H1 (cell line): ENCODE measurements at regions not wholly inside any gene's neighbourhood (a gene's known extent, or its start where the extent isn't known, plus 50 kb on each side); places are given as distances from the start of the nearest gene placed in this dataset.

Experiments
- CTCF ChIA-PET: fragments of 300-600 bp; sonication (Branson Sonifier 250); formaldehyde crosslinking; loops from one replicate; lab custom pipeline; 2021; ENCODE audit not compliant: partially characterized antibody; lab: Charles Lee
- POLR2A ChIA-PET: fragments of 300-600 bp; sonication (Branson Sonifier 250); formaldehyde crosslinking; loops from one replicate; lab custom pipeline; 2021; ENCODE audit warnings: inconsistent platforms; ENCODE audit not compliant: partially characterized antibody; lab: Charles Lee
- DNase-seq, 2 experiments: peaks; one replicate each; pipeline versions ENCODE4 v3.0.0 to v3.0.0-alpha.2; 2010 to 2022; ENCODE audit warnings: low spot score in 2 of 2, low read depth in 1 of 2, mixed read lengths in 1 of 2
- FAIRE-seq: peaks from 2 replicates; lab custom pipeline; 2011; peaks lifted over from hg19 to GRCh38; lab: Jason Lieb, UNC
- H2AFZ ChIP-seq: 2 replicates; pipeline ENCODE4 v1.8.1; 2012; ENCODE audit warnings: low read length, inconsistent platforms
- H2AK5ac ChIP-seq: 2 replicates; pipeline ENCODE4 v1.6.1; 2013; ENCODE audit warnings: low read depth, low read length
- H2BK120ac ChIP-seq: replicated peaks from 2 replicates; pipeline ENCODE3; 2013; ENCODE audit warnings: low read depth, low read length, inconsistent platforms
- H2BK12ac ChIP-seq: 2 replicates; pipeline ENCODE4 v1.6.1; 2013; ENCODE audit warnings: low read depth, low read length
- H2BK15ac ChIP-seq: 2 replicates; pipeline ENCODE4 v1.6.1; 2013; ENCODE audit warnings: low read length
- H2BK20ac ChIP-seq: 2 replicates; pipeline ENCODE4 v1.6.1; 2013; ENCODE audit warnings: low read length
- H2BK5ac ChIP-seq: 2 replicates; pipeline ENCODE4 v1.6.1; 2013; ENCODE audit warnings: low read depth, low read length
- H3K14ac ChIP-seq: 2 replicates; pipeline ENCODE4 v1.6.1; 2013; ENCODE audit warnings: inconsistent platforms; ENCODE audit not compliant: insufficient read length
- H3K18ac ChIP-seq: 2 replicates; pipeline ENCODE4 v1.6.1; 2013; ENCODE audit warnings: low read length; ENCODE audit errors: extremely low read depth
- H3K23ac ChIP-seq: 2 replicates; pipeline ENCODE4 v1.6.1; 2013; ENCODE audit warnings: inconsistent platforms; ENCODE audit not compliant: insufficient read length
- H3K23me2 ChIP-seq: 2 replicates; pipeline ENCODE4 v1.6.1; 2013; ENCODE audit warnings: low read depth, low read length
- H3K27ac ChIP-seq: 2 replicates; pipeline ENCODE4 v1.6.1; 2011; ENCODE audit warnings: low read depth, low read length, inconsistent platforms
- H3K27me3 ChIP-seq, 4 experiments: replicated peaks in 1 of 4; 1 replicate in 1 of 4; 2 replicates in 3 of 4; pipeline versions ENCODE4 v1.6.1 to v1.8.1; 2011 to 2013; ENCODE audit warnings: low read length in 3 of 4, mild to moderate bottlenecking in 3 of 4, inconsistent platforms in 2 of 4, mixed read lengths in 2 of 4, moderate library complexity in 1 of 4; ENCODE audit not compliant: control insufficient read depth in 3 of 4, insufficient read depth in 3 of 4; ENCODE audit errors: extremely low read depth in 1 of 4
- H3K36me3 ChIP-seq, 4 experiments: 2 replicates each; pipeline versions ENCODE4 v1.6.1 to v1.8.1; 2011 to 2013; ENCODE audit warnings: mild to moderate bottlenecking in 4 of 4, low read length in 3 of 4, moderate library complexity in 2 of 4, control low read depth in 1 of 4, inconsistent platforms in 1 of 4; ENCODE audit not compliant: insufficient read depth in 4 of 4, control insufficient read depth in 2 of 4
- H3K4ac ChIP-seq: replicated peaks from 2 replicates; pipeline ENCODE3; 2013; ENCODE audit warnings: low read length, low read depth, mixed read lengths, inconsistent platforms; ENCODE audit not compliant: insufficient read length
- H3K4me1 ChIP-seq, 4 experiments: replicated peaks in 1 of 4; 1 replicate in 1 of 4; 2 replicates in 3 of 4; pipeline versions ENCODE4 v1.6.1 to v1.8.1; 2011 to 2013; ENCODE audit warnings: low read length in 3 of 4, inconsistent platforms in 2 of 4, mixed read lengths in 1 of 4; ENCODE audit not compliant: insufficient read depth in 4 of 4, control insufficient read depth in 3 of 4
- H3K4me2 ChIP-seq, 2 experiments: 2 replicates each; pipeline versions ENCODE4 v1.6.1 to v1.8.1; 2011 to 2013; ENCODE audit warnings: low read depth in 2 of 2, low read length in 2 of 2, control low read depth in 1 of 2, inconsistent platforms in 1 of 2, mild to moderate bottlenecking in 1 of 2; ENCODE audit not compliant: insufficient read depth in 1 of 2
- H3K4me3 ChIP-seq, 4 experiments: fragments of 200-600, 300-600 bp in 1 of 4; sonication (generic), shearing (Covaris generic), sonication (Bioruptor Twin) in 1 of 4; 2 replicates each; pipeline versions ENCODE4 v1.5.1 to v1.8.1; 2011 to 2016; ENCODE audit warnings: low read length in 4 of 4, low read depth in 3 of 4, control low read depth in 2 of 4, inconsistent platforms in 2 of 4, mild to moderate bottlenecking in 2 of 4, mixed read lengths in 1 of 4, moderate library complexity in 1 of 4; ENCODE audit not compliant: insufficient read depth in 2 of 4; ENCODE audit errors: extremely low read depth in 1 of 4
- H3K56ac ChIP-seq: replicated peaks from 2 replicates; pipeline ENCODE3; 2013; ENCODE audit warnings: low read depth, mild to moderate bottlenecking, mixed read lengths, low read length, inconsistent platforms; ENCODE audit not compliant: insufficient read length
- H3K79me1 ChIP-seq: 2 replicates; pipeline ENCODE4 v1.6.1; 2013; ENCODE audit warnings: low read depth, low read length, control low read depth
- H3K79me2 ChIP-seq, 2 experiments: 2 replicates each; pipeline versions ENCODE4 v1.6.1 to v1.8.1; 2012 to 2013; ENCODE audit warnings: low read length in 2 of 2, mild to moderate bottlenecking in 2 of 2, inconsistent platforms in 1 of 2; ENCODE audit not compliant: insufficient read depth in 2 of 2, control insufficient read depth in 1 of 2
- H3K9ac ChIP-seq, 4 experiments: replicated peaks in 1 of 4; 1 replicate in 1 of 4; 2 replicates in 3 of 4; pipeline versions ENCODE4 v1.6.1 to v1.8.1; 2011 to 2013; ENCODE audit warnings: low read depth in 3 of 4, low read length in 3 of 4, control low read depth in 2 of 4, mild to moderate bottlenecking in 2 of 4, moderate library complexity in 2 of 4, inconsistent platforms in 1 of 4; ENCODE audit errors: extremely low read depth in 1 of 4
- H3K9me3 ChIP-seq, 2 experiments: 2 replicates each; pipeline versions ENCODE4 v1.6.1 to v1.8.1; 2012 to 2013; ENCODE audit warnings: mild to moderate bottlenecking in 2 of 2, moderate library complexity in 2 of 2, control low read depth in 1 of 2, inconsistent platforms in 1 of 2, low read depth in 1 of 2, low read length in 1 of 2, mixed read lengths in 1 of 2; ENCODE audit not compliant: insufficient read depth in 2 of 2
- H4K20me1 ChIP-seq, 2 experiments: replicated peaks in 1 of 2; 2 replicates each; pipeline versions ENCODE3 to v1.8.1; 2011 to 2013; ENCODE audit warnings: inconsistent platforms in 2 of 2, low read length in 2 of 2, mild to moderate bottlenecking in 1 of 2; ENCODE audit not compliant: insufficient read depth in 2 of 2, control insufficient read depth in 1 of 2
- H4K5ac ChIP-seq: 2 replicates; pipeline ENCODE4 v1.6.1; 2013; ENCODE audit warnings: low read length, low read depth, mixed read lengths, inconsistent platforms; ENCODE audit not compliant: insufficient read length
- H4K8ac ChIP-seq: 2 replicates; pipeline ENCODE4 v1.8.0; 2013; ENCODE audit warnings: mild to moderate bottlenecking, moderate library complexity, low read length, inconsistent platforms; ENCODE audit not compliant: insufficient read depth; ENCODE audit errors: extremely low read depth
- H4K91ac ChIP-seq: replicated peaks from 2 replicates; pipeline ENCODE3; 2013; ENCODE audit warnings: low read length, mixed read lengths, inconsistent platforms; ENCODE audit not compliant: insufficient read length
- ASH2L ChIP-seq: fragments of 200-600, 300-600 bp; sonication (generic); IDR thresholded peaks from one replicate; pipeline ENCODE4 v1.7.1; 2017; ENCODE audit warnings: low read length
- RBBP5 ChIP-seq: IDR thresholded peaks from 2 replicates; pipeline ENCODE4 v1.7.1; 2012; ENCODE audit warnings: low read depth, mild to moderate bottlenecking, inconsistent platforms, low read length, moderate library complexity, borderline replicate concordance
- WGBS, 2 experiments: shearing (Covaris generic) in 1 of 2; methylation state at CpG; one replicate each; pipeline versions ENCODE4 v1.1.6 to v1.1.7; 2013 to 2015; ENCODE audit warnings: low lambda C conversion rate in 2 of 2, mixed read lengths in 2 of 2, inconsistent platforms in 1 of 2, low coverage in 1 of 2, missing lambda C conversion rate in 1 of 2; ENCODE audit not compliant: insufficient replicate concordance in 2 of 2, insufficient coverage in 1 of 2, insufficient read length in 1 of 2; ENCODE audit errors: extremely low coverage in 1 of 2, missing lambda C conversion rate in 1 of 2; 5-methylcytosine and 5-hydroxymethylcytosine counted together

DNA sequence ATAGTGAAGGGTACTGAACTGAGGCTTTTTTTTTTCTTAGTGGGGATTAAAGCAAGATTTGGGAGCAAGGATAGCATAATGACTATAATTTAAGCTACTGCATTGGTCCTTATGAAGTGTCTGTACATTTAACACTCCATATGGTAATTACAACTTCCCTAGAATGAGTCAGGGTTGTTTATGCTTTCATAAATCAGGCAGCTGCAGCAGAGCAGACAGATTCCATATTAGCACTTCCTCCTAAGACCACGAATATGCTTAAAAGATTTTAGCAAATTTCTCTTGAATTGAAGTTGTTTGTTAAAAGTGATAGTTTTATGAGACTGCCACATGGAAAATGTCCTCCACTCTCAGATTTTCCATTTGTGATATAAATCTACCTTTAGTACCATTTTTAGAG is 401.1 kb upstream of the SPRY2 start:
- no peaks in the 10 kb centered on the region for H3K79me1 ChIP-seq
- FAIRE-seq = no peak
- H3K79me2 ChIP-seq = no peaks in the 10 kb centered on the region
- H2AK5ac ChIP-seq = no peak overlapping the region
- H3K4me2 ChIP-seq = no peak overlapping the region
- no peak overlapping the region for H2BK20ac ChIP-seq
- no peaks in the 10 kb centered on the region for H3K9me3 ChIP-seq
- H3K18ac ChIP-seq = no peak overlapping the region
- no peak overlapping the region for H3K23ac ChIP-seq
- H3K27me3 ChIP-seq = no peaks in the 10 kb centered on the region
- H3K56ac ChIP-seq = no peak overlapping the region
- H3K27ac ChIP-seq = no peak overlapping the region
- no peak overlapping the region for H2BK12ac ChIP-seq
- H2BK5ac ChIP-seq = no peak overlapping the region
- H4K8ac ChIP-seq = no peak overlapping the region
- TF ChIP-seq ASH2L = no peak
- no peak for TF ChIP-seq RBBP5
- H3K23me2 ChIP-seq = no peaks in the 10 kb centered on the region
- ChIA-PET CTCF (no interaction called here), POLR2A (no interaction called here)
- H4K5ac ChIP-seq = no peak overlapping the region
- no peak overlapping the region for H3K4me3 ChIP-seq
- H3K14ac ChIP-seq = no peak overlapping the region
- H2BK120ac ChIP-seq = no peak overlapping the region
- H3K4me1 ChIP-seq = no peaks in the 10 kb centered on the region; a peak in 1 of 7 replicates
- H4K20me1 ChIP-seq = no peaks in the 10 kb centered on the region
- DNase-seq = no peak
- no peak overlapping the region for H3K4ac ChIP-seq
- H2AFZ ChIP-seq = no peak overlapping the region
- 93% methylated on average over 1 of the region's 1 CpG; no CpG with 5 or more reads in 1 of the 2 experiments for WGBS, 2 experiments
- H4K91ac ChIP-seq = no peak overlapping the region
- H3K36me3 ChIP-seq = no peaks in the 10 kb centered on the region
- no peak overlapping the region for H2BK15ac ChIP-seq
- no peak overlapping the region for H3K9ac ChIP-seq
